Progenitor cell of endocrine pancreas (in vitro differentiated cells): ENCODE measurements at regions not wholly inside any gene's neighbourhood (a gene's known extent, or its start where the extent isn't known, plus 50 kb on each side); places are given as distances from the start of the nearest gene placed in this dataset.

Source experiments
- DNase-seq: peaks from one replicate; pipeline ENCODE4 v3.0.0; 2021; ENCODE audit warnings: low spot score; ENCODE audit not compliant: unreplicated experiment
- H3K27ac Mint-ChIP-seq: 2 replicates; pipeline ENCODE4 v1.8.0; 2021; ENCODE audit warnings: mild to moderate bottlenecking, moderate library complexity, mixed read lengths
- H3K27me3 Mint-ChIP-seq: 2 replicates; pipeline ENCODE4 v1.8.0; 2021; ENCODE audit warnings: mixed read lengths
- H3K36me3 Mint-ChIP-seq: 2 replicates; pipeline ENCODE4 v1.8.0; 2022; ENCODE audit warnings: mixed read lengths; ENCODE audit not compliant: insufficient read depth
- H3K4me1 Mint-ChIP-seq: 2 replicates; pipeline ENCODE4 v1.8.0; 2021; ENCODE audit warnings: low read depth, mixed read lengths
- H3K4me3 Mint-ChIP-seq: 2 replicates; pipeline ENCODE4 v1.8.0; 2021; ENCODE audit warnings: low read depth, mild to moderate bottlenecking, moderate library complexity, mixed read lengths
- H3K9me3 Mint-ChIP-seq: 2 replicates; pipeline ENCODE4 v1.8.0; 2021; ENCODE audit warnings: low read depth, mixed read lengths
- TF ChIP-seq, protein P1 (sequence below): fragments of 200-600 bp; sonication (generic); IDR thresholded peaks from one replicate; pipeline ENCODE4 v1.5.0; 2021; ENCODE audit warnings: antibody characterized with exemption, mild to moderate bottlenecking; ENCODE audit not compliant: unreplicated experiment

DNA sequence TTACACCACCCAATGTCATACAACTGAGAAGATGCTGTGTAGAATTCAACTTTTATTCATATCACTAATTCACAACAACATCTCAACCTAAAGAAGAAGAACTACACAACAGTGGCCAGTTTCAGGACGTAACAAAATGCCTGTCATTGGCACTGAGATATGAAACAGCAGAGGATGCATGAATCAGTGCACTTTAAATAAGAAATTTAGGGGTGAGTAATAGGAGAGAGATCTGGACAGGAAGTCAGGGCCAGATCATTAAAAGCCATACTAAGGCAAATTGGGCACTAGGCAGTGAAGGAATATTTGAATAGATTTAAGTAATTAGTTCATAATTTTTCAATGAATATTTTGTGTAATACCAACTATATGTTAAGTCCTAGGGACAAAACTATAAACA, 510.5 kb downstream of the PLPP3 start:
- TF ChIP-seq, protein P1, sequence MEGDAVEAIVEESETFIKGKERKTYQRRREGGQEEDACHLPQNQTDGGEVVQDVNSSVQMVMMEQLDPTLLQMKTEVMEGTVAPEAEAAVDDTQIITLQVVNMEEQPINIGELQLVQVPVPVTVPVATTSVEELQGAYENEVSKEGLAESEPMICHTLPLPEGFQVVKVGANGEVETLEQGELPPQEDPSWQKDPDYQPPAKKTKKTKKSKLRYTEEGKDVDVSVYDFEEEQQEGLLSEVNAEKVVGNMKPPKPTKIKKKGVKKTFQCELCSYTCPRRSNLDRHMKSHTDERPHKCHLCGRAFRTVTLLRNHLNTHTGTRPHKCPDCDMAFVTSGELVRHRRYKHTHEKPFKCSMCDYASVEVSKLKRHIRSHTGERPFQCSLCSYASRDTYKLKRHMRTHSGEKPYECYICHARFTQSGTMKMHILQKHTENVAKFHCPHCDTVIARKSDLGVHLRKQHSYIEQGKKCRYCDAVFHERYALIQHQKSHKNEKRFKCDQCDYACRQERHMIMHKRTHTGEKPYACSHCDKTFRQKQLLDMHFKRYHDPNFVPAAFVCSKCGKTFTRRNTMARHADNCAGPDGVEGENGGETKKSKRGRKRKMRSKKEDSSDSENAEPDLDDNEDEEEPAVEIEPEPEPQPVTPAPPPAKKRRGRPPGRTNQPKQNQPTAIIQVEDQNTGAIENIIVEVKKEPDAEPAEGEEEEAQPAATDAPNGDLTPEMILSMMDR = no peak
- Mint-ChIP-seq H3K4me1 (no peaks in the 10 kb centered on the region), H3K9me3 (no peaks in the 10 kb centered on the region), H3K27me3 (peaks cover 2% of the 10 kb centered on the region), H3K36me3 (no peaks in the 10 kb centered on the region), H3K27ac (no peak overlapping the region), H3K4me3 (no peak overlapping the region)
- DNase-seq = no peak

DNA sequence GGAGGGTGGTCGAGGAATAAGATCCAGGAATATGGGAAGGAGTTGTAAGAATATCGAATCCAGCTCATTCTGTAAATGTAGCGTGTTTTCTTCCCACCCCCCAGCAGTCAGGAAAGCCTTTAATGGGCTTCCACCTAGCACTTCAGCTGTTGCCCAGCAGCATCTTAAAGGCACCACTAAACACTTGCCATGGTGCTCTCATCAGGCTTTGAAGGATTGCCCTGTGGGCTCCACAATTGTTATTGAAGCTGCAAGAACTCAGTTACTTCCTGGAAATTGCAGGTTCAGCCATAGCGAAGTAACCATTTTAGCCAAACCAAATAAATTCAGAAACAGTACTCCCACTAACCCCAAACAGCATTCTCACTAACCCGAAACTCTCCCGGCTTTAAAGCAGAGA, 511.2 kb downstream of the PLPP3 start:
- TF ChIP-seq, protein P1 = no peak
- Mint-ChIP-seq H3K4me1 (no peaks in the 10 kb centered on the region), H3K9me3 (no peaks in the 10 kb centered on the region), H3K27me3 (peaks cover 2% of the 10 kb centered on the region), H3K27ac (no peak overlapping the region), H3K4me3 (no peak overlapping the region), H3K36me3 (no peaks in the 10 kb centered on the region)
- no peak for DNase-seq

DNA sequence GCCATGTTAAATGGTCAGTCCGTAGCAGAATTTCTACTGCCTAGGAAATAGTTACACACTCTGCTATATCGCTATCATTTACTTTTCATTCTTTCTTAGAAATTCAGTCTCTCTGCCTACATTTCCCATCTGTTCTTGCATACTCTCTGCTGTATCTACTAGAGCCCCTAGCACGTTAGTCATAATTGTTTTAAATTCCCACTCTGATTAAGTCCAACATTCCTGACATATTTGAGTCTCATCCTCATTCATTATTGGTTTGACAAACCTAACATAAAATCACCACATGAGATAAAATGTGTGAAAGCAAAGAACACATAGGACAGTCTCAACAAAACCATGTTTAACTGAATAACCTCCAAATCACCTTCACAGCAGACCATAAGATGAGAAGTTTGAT, 513.6 kb downstream of the PLPP3 start:
- H3K27me3 Mint-ChIP-seq = peaks cover 2% of the 10 kb centered on the region

DNA sequence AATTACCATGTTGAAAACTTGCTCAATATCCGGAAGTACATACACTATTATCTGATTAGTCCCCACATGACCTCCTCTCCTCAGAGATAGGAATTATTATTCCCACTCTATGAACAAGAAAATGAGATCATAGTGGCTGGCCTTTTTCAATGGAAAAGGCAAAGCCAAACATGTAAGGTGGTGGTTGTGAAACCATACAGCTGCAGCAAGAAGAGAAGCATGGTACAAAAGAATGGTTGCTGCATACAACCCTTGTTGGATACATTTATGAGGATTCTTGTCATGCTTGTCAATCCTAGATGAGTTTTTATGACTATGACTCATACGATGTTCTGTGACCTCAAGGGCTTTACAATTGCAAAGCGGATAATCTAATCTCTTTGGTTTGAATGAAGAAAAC, 514.7 kb downstream of the PLPP3 start:
- peaks cover 2% of the 10 kb centered on the region for H3K27me3 Mint-ChIP-seq
- H3K27ac Mint-ChIP-seq = no peak overlapping the region
- TF ChIP-seq, protein P1 = no peak
- peaks cover 2% of the 10 kb centered on the region for H3K4me1 Mint-ChIP-seq
- no peaks in the 10 kb centered on the region for H3K9me3 Mint-ChIP-seq
- H3K36me3 Mint-ChIP-seq = no peaks in the 10 kb centered on the region
- H3K4me3 Mint-ChIP-seq = no peak overlapping the region
- no peak for DNase-seq

More for the DNA sequence above, 513.6 kb downstream of the PLPP3 start:
- Mint-ChIP-seq H3K9me3 (no peaks in the 10 kb centered on the region), H3K4me3 (no peak overlapping the region), H3K27ac (no peak overlapping the region), H3K4me1 (peaks cover 2% of the 10 kb centered on the region), H3K36me3 (no peaks in the 10 kb centered on the region)
- TF ChIP-seq, protein P1 = no peak
- no peak for DNase-seq

DNA sequence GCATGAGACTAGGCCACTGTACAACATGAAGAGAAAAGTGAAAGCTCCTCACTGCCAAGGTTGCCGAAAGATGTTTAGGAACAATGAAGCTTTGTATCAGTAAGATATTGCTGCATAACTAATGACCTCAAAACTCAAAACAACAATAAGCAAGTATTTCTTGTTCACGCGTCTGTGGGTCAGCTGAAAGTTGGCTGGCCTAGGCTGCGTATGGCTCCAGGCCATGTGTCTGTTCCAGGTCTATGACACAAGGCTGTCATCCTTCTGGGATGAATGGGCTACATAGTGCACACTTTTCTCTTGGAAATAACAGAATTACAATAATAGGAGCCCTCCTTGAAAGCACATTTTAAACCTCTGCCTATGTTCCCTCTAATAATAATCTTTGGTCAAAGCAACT, 515.9 kb downstream of the PLPP3 start:
- H3K4me1 Mint-ChIP-seq = peaks cover 2% of the 10 kb centered on the region
- H3K27me3 Mint-ChIP-seq = no peaks in the 10 kb centered on the region
- no peaks in the 10 kb centered on the region for H3K36me3 Mint-ChIP-seq
- TF ChIP-seq, protein P1 = no peak
- H3K4me3 Mint-ChIP-seq = no peak overlapping the region
- no peak overlapping the region for H3K27ac Mint-ChIP-seq
- no peak for DNase-seq
- H3K9me3 Mint-ChIP-seq = no peaks in the 10 kb centered on the region
